GM18868 (cell line): ENCODE measurements at regions not wholly inside any gene's neighbourhood (a gene's known extent, or its start where the extent isn't known, plus 50 kb on each side); places are given as distances from the start of the nearest gene placed in this dataset.
A peak's percentile ranks its signal among the peaks of the same experiment; 100 is the strongest.

Experiments
- ATAC-seq: cut with Tn5 transposase; IDR thresholded peaks from one replicate; pipeline ENCODE4 v1.9.1; 2021; ENCODE audit warnings: mild to moderate bottlenecking, moderate library complexity; ENCODE audit not compliant: unreplicated experiment

- no peak for ATAC-seq
Observed at GRCh38 chr3:46114323-46114988, 87.2 kb upstream of the XCR1 start.

GRCh38 chr3:46113608-46114007, 86.3 kb upstream of the XCR1 start:
- no peak for ATAC-seq

GRCh38 chr3:46112984-46113383, 85.7 kb upstream of the XCR1 start:
- no peak for ATAC-seq

DNA sequence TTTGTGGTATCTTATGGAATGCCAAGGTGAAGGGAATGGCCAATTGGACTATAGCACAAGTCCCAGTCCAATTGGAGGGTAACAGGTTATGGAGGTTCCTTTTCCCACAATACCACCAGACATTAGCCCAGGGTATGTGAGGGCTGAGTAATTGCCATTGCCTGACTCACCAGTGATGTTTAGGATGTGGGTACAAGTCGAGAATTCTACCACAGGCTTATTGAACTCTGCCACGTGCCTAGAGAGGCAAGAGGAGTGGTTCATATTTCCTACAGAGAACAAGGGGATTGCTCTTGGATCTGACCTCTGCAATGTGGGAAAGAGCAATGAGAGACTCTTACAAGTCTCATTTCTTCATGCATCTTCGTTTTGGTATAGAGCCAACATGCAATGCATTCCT, 85.0 kb upstream of the XCR1 start:
- no peak for ATAC-seq

GRCh38 chr3:46110701-46111493, 83.6 kb upstream of the XCR1 start:
- ATAC-seq = no peak

DNA sequence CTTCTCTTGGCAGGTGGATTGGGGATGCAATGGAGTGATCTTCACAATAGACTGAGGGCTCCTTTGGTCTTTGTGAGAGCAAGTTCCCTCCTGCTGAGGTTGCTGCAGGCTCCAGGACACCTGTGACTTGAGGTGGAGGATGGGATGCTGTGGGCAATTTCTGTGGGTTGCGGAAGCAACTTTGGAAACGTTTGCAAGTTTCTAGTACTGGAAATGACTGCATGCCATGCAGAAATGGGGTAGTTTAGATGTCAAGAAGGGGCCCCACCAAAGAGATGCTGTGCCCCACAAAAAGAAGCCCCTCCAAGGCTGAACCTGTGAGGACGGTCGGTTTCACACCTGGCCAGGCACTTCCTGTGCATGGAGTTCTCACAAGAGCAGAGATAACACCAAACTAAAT, 80.4 kb upstream of the XCR1 start:
- ATAC-seq = no peak

DNA sequence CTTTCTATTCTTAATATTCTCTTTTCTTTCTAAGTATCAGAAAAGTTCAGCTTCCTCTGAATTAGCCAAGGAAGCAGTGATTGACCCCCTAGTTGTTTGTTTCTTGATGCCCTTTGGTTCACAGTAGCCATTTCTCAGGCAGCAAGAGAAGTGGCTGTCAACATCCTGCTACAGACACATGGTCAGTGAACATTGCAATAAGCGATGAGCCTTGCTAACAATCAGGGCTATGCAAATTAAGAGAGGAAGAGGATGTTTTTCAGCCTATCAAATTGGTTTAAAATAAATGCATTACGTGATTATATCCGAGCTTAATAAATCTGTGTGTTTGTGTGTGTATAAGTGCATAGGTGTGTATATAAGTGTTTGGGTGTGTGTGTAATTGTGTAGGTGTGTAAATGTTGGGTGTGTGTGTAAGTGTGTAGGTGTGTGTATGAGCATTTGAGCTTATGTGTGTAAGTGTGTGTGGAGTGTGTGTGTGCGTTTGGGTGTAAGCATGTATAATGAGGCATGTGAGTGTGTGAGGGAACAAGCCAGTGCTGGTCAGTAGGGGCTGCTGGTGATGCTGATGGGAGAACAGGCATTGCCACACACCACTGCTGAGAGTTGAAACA, 78.1 kb upstream of the XCR1 start:
- no peak for ATAC-seq

DNA sequence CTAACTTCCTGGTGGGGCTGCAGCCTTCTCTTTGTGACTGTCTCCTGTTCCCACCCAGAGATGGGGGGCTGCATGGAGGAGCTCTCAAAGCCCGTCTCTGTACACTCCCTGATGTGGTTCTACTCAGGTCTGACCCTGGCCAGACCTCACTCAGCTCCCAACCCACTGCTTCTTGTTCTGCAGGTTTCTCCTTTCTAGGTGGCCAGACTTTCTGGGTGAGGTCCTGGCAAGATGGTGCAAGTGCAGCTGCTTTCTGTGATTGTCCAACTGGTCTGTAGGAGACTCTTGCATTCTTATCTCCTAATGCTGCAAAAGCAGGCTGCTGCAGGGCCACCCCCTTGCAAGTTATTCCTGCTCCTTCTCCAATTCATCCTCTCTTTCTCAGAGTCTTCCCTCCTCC, 77.4 kb upstream of the XCR1 start:
- no peak for ATAC-seq

GRCh38 chr3:46102780-46103130, 75.5 kb upstream of the XCR1 start:
- no peak for ATAC-seq

- ATAC-seq = no peak
Observed at GRCh38 chr3:46102059-46102779, 74.9 kb upstream of the XCR1 start.

GRCh38 chr3:46100812-46101211, 73.5 kb upstream of the XCR1 start:
- no peak for ATAC-seq

GRCh38 chr3:46098319-46098761, 71.1 kb upstream of the XCR1 start:
- peak; percentile 63 for ATAC-seq

GRCh38 chr3:46097691-46098241, 70.5 kb upstream of the XCR1 start:
- ATAC-seq = peak; percentile 15

GRCh38 chr3:46096781-46097180, 69.5 kb upstream of the XCR1 start:
- no peak for ATAC-seq

DNA sequence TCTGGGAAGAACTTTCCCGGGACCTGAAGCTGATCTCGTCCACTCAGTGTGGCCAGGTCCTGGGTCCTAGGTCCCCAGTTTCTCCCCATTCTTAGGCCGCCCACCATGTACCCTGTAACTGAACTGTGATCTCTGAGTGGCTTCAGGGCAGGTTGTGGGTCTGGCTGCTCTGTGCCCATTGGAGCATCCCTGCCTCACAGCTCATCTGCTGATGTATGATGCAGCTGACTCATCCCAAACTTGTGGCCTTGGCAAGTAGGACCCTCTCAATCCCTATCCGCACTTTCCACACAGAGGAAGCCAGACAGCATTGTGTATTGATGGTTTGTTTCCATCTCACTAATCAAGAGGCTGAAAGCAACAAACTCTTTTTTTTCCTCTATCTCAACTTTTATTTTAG, 69.1 kb upstream of the XCR1 start:
- ATAC-seq = no peak

DNA sequence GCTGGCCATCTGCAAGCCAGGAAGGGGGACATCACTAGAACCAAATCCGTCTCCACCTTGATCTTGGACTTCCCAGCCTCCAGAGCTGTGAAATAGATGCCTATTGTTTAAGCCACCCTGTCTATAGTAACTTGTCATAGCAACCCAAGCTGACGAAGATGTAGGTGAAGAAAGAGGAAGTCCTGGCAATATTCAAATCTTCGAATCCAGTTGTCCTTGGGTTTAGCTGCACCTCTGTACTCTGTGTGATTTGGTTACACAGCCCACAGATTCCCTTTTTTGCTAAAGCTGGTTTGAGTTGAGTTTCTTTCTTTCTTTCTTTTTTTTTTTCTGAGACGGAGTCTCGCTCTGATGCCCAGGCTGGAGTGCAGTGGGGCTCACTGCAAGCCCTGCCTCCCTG, 68.0 kb upstream of the XCR1 start:
- ATAC-seq = peak; percentile 70

DNA sequence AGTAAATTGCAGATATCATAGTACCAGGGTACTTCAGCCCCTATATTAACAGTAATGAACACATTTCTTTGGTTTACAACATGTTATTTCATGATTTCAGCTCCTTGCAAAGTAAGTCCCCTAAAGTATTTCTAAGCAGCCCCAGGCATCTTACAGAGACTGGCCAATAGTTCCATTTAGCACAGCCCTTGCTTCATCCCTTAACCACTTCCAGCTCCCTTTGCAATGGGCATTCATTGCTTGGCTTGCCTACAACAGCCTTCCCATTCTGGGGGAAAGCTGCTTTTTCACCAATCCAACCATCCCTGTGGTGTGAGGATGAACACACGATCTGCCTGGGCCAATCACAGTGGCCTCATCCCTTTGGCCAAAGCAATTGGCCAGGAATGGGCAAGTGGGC, 67.2 kb upstream of the XCR1 start:
- no peak for ATAC-seq

GRCh38 chr3:46093966-46094365, 66.7 kb upstream of the XCR1 start:
- ATAC-seq = no peak

GRCh38 chr3:46093327-46093942, 66.2 kb upstream of the XCR1 start:
- no peak for ATAC-seq

DNA sequence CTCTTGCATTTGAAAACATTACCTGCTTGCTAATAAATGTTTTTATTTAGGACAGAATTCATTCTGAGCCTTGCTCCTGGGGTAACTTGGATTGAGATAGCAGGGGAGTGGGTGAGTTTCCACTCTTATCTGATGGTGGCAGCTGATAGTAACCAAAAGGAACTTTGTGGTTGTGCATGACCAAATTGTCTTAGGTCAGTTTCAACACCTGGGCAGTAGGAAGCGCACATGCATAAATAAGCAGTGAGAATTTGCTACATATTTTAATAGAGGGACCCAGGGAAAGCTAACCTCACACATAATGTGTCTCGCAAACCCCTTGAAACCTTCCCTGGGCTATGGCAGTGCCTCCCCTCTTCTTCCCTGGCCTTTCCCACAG, 65.4 kb upstream of the XCR1 start:
- ATAC-seq = no peak
